Keratinocyte (primary cell): ENCODE measurements at regions not wholly inside any gene's neighbourhood (a gene's known extent, or its start where the extent isn't known, plus 50 kb on each side); places are given as distances from the start of the nearest gene placed in this dataset.

ENCODE experiments used
- DNase-seq: peaks from one replicate; pipeline ENCODE4 v3.0.0-alpha.2; 2011; ENCODE audit warnings: low read depth, missing footprints, low spot score
- FAIRE-seq: peaks from 2 replicates; lab custom pipeline; 2011; peaks lifted over from hg19 to GRCh38; lab: Jason Lieb, UNC
- H2AFZ ChIP-seq: 2 replicates; pipeline ENCODE4 v1.6.0; 2012; ENCODE audit warnings: low read length, control low read depth, inconsistent platforms; ENCODE audit not compliant: control insufficient read depth
- H3K27ac ChIP-seq: 2 replicates; pipeline ENCODE4 v1.5.1; 2011; ENCODE audit warnings: low read length; ENCODE audit not compliant: control insufficient read depth, insufficient read depth
- H3K27me3 ChIP-seq: 3 replicates; pipeline ENCODE4 v1.6.0; 2011; ENCODE audit warnings: low read length; ENCODE audit not compliant: control insufficient read depth, insufficient read depth; ENCODE audit errors: extremely low read depth
- H3K36me3 ChIP-seq, 2 experiments: 2 replicates in 1 of 2; 3 replicates in 1 of 2; pipeline ENCODE4 v1.5.1; 2011; ENCODE audit warnings: low read length in 2 of 2, mild to moderate bottlenecking in 1 of 2; ENCODE audit not compliant: control insufficient read depth in 2 of 2, insufficient read depth in 2 of 2; ENCODE audit errors: extremely low read depth in 1 of 2
- H3K4me1 ChIP-seq: 3 replicates; pipeline ENCODE4 v1.5.1; 2011; ENCODE audit warnings: low read length; ENCODE audit not compliant: control insufficient read depth, insufficient read depth; ENCODE audit errors: extremely low read depth
- H3K4me2 ChIP-seq: 3 replicates; pipeline ENCODE4 v1.6.0; 2011; ENCODE audit warnings: low read depth, low read length; ENCODE audit not compliant: control insufficient read depth, insufficient read depth; ENCODE audit errors: extremely low read depth
- H3K4me3 ChIP-seq, 3 experiments: fragments of 200-600 bp in 1 of 3; sonication (generic) in 1 of 3; 2 replicates in 2 of 3; 3 replicates in 1 of 3; pipeline ENCODE4 v1.5.1; 2011 to 2016; ENCODE audit warnings: low read length in 3 of 3, mild to moderate bottlenecking in 3 of 3, control low read depth in 2 of 3, inconsistent platforms in 1 of 3, low read depth in 1 of 3, mixed read lengths in 1 of 3, mixed run types in 1 of 3, moderate library complexity in 1 of 3; ENCODE audit not compliant: control insufficient read depth in 2 of 3, insufficient read depth in 2 of 3; ENCODE audit errors: extremely low read depth in 1 of 3
- H3K79me2 ChIP-seq: 2 replicates; pipeline ENCODE4 v1.6.0; 2012; ENCODE audit warnings: low read length; ENCODE audit not compliant: control insufficient read depth, insufficient read depth
- H3K9ac ChIP-seq: 3 replicates; pipeline ENCODE4 v1.6.0; 2011; ENCODE audit warnings: low read length; ENCODE audit not compliant: control insufficient read depth, insufficient read depth; ENCODE audit errors: extremely low read depth
- H3K9me1 ChIP-seq: 3 replicates; pipeline ENCODE4 v1.6.0; 2011; ENCODE audit warnings: low read length; ENCODE audit not compliant: control insufficient read depth, insufficient read depth; ENCODE audit errors: extremely low read depth
- H3K9me3 ChIP-seq: 2 replicates; pipeline ENCODE4 v1.5.1; 2012; ENCODE audit warnings: low read depth, low read length; ENCODE audit not compliant: control insufficient read depth
- H4K20me1 ChIP-seq: 3 replicates; pipeline ENCODE4 v1.6.0; 2011; ENCODE audit warnings: low read length; ENCODE audit not compliant: control insufficient read depth, insufficient read depth; ENCODE audit errors: extremely low read depth
- CTCF ChIP-seq, 3 experiments: IDR thresholded peaks in 1 of 3; conservative IDR thresholded peaks in 1 of 3; optimal IDR thresholded peaks in 1 of 3; 2 replicates in 2 of 3; 3 replicates in 1 of 3; pipeline versions ENCODE3 to v1.5.1; 2011; ENCODE audit warnings: low read length in 3 of 3, mild to moderate bottlenecking in 3 of 3, moderate library complexity in 2 of 3, control low read depth in 1 of 3, inconsistent platforms in 1 of 3; ENCODE audit not compliant: insufficient read depth in 2 of 3; ENCODE audit errors: extremely low read depth in 1 of 3
- EZH2 ChIP-seq: IDR thresholded peaks from one replicate; pipeline ENCODE4 v1.6.1; 2012; ENCODE audit warnings: inconsistent platforms, mild to moderate bottlenecking, low read length, moderate library complexity
- dilution Hi-C: fragments of 300-500 bp; cut with MboI; formaldehyde crosslinking; loops from one replicate; pipeline ENCODE4 v1.7.0; 2020; ENCODE audit warnings: low sequenced_read_pairs; ENCODE audit not compliant: extremely low pct_ligation_motif_present

DNA sequence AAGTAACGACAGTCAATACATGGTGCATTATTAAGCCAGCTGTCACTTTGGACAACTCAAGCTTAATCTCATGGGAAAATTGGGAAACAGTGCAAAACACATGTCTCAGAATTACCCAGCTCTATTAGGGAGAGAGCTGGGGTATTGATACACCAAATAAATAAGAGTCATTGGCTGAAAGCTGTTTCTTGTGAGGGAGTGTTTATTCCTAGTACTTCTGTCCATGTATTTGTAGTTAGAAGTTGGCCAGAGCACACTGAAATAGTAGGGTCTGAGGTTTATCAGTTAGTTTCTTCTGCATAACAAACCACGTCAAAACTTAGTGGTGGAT, 192.0 kb upstream of the RALGAPA2 start:
- no peak overlapping the region for H3K4me3 ChIP-seq
- FAIRE-seq = no peak
- no peak for DNase-seq
- no peaks in the 10 kb centered on the region for H3K27me3 ChIP-seq
- dilution Hi-C loops = no loop called here
- no peaks in the 10 kb centered on the region for H3K9me3 ChIP-seq
- no peak overlapping the region for H3K27ac ChIP-seq
- H2AFZ ChIP-seq = no peak overlapping the region
- TF ChIP-seq EZH2 = no peak
- no peak for TF ChIP-seq CTCF (optimal IDR thresholded peaks at IDR 0.05 in 1 of 3, IDR thresholded peaks at IDR 0.05 in 1 of 3, conservative IDR thresholded peaks at IDR 0.05 in 1 of 3; ENCODE audit: extremely low read depth in 1 of 3, insufficient read depth in 2 of 3, low read length in 3 of 3)
- no peak overlapping the region for H3K9ac ChIP-seq
- no peak overlapping the region for H3K4me2 ChIP-seq
- H3K4me1 ChIP-seq = no peaks in the 10 kb centered on the region
- no peaks in the 10 kb centered on the region for H3K79me2 ChIP-seq
- no peaks in the 10 kb centered on the region for H4K20me1 ChIP-seq
- no peaks in the 10 kb centered on the region for H3K36me3 ChIP-seq
- no peaks in the 10 kb centered on the region for H3K9me1 ChIP-seq

- Histone ChIP-seq H3K27me3 (no peaks in the 10 kb centered on the region), H3K9me3 (no peaks in the 10 kb centered on the region), H2AFZ (no peak overlapping the region), H3K9ac (no peak overlapping the region), H4K20me1 (no peaks in the 10 kb centered on the region), H3K4me3 (no peak overlapping the region), H3K27ac (no peak overlapping the region), H3K4me1 (no peaks in the 10 kb centered on the region), H3K36me3 (no peaks in the 10 kb centered on the region), H3K79me2 (no peaks in the 10 kb centered on the region), H3K4me2 (no peak overlapping the region), H3K9me1 (no peaks in the 10 kb centered on the region)
- dilution Hi-C loops = no loop called here
- FAIRE-seq (no peak), DNase-seq (no peak)
- no peak for TF ChIP-seq EZH2
- TF ChIP-seq CTCF (optimal IDR thresholded peaks at IDR 0.05 in 1 of 3, IDR thresholded peaks at IDR 0.05 in 1 of 3, conservative IDR thresholded peaks at IDR 0.05 in 1 of 3; ENCODE audit: extremely low read depth in 1 of 3, insufficient read depth in 2 of 3, low read length in 3 of 3) = no peak
Measured at GRCh38 chr20:20903773-20904500, 191.5 kb upstream of the RALGAPA2 start.
